Erythroblast (primary cell): ENCODE measurements at regions not wholly inside any gene's neighbourhood (a gene's known extent, or its start where the extent isn't known, plus 50 kb on each side); places are given as distances from the start of the nearest gene placed in this dataset.

Experiments used
- GATA1 ChIP-seq: IDR thresholded peaks from 2 replicates; pipeline ENCODE4 v1.6.1; 2011; ENCODE audit warnings: low read depth, mild to moderate bottlenecking, control low read depth, low read length, moderate library complexity
- POLR2A ChIP-seq: IDR thresholded peaks from 2 replicates; pipeline ENCODE4 v1.6.1; 2011; ENCODE audit warnings: mild to moderate bottlenecking, low read length

GRCh38 chr13:60214213-60215055 lies 50.7 kb upstream of the DIAPH3 start:
- TF ChIP-seq POLR2A (no peak), GATA1 (no peak)
